ENCODE measurements at regions not wholly inside any gene's neighbourhood (a gene's known extent, or its start where the extent isn't known, plus 50 kb on each side); places are given as distances from the start of the nearest gene placed in this dataset.

- TF ChIP-seq CTCF (IDR thresholded peaks at IDR 0.05) (no peak), POLR2A (IDR thresholded peaks at IDR 0.05) (no peak)
Measured at GRCh38 chr4:60296386-60296785, 903.7 kb upstream of the ADGRL3 start.

All from testis (tissue), 2 donors.